ENCODE measurements at regions not wholly inside any gene's neighbourhood (a gene's known extent, or its start where the extent isn't known, plus 50 kb on each side); places are given as distances from the start of the nearest gene placed in this dataset.

DNA sequence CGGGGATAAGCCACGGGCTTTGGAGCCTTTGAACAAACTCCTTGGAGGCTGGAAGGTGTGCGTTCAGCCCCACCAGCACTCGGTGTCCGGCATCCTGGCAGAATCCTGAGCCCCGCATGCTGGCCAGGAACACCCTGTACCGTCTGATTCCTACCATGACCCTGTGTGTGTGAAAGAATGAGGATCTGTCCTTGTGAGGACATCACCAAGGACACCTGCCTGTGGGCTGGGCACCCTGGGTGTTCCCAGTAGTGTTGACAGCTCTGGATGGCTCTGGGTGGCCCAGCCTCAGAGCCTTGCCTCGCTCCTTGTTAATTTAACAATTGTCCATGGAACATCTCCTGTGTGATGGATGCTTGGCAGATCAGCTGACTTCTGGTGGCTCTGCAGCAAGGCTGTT, 234.3 kb downstream of the QKI start:
- TF ChIP-seq, protein P1, sequence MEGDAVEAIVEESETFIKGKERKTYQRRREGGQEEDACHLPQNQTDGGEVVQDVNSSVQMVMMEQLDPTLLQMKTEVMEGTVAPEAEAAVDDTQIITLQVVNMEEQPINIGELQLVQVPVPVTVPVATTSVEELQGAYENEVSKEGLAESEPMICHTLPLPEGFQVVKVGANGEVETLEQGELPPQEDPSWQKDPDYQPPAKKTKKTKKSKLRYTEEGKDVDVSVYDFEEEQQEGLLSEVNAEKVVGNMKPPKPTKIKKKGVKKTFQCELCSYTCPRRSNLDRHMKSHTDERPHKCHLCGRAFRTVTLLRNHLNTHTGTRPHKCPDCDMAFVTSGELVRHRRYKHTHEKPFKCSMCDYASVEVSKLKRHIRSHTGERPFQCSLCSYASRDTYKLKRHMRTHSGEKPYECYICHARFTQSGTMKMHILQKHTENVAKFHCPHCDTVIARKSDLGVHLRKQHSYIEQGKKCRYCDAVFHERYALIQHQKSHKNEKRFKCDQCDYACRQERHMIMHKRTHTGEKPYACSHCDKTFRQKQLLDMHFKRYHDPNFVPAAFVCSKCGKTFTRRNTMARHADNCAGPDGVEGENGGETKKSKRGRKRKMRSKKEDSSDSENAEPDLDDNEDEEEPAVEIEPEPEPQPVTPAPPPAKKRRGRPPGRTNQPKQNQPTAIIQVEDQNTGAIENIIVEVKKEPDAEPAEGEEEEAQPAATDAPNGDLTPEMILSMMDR (conservative IDR thresholded peaks at IDR 0.05; ENCODE audit: low read depth, low read length), result no peak
- TF ChIP-seq MXI1 (IDR thresholded peaks at IDR 0.05; ENCODE audit: borderline replicate concordance, low read depth, low read length) (no peak), MAZ (IDR thresholded peaks at IDR 0.05; ENCODE audit: borderline replicate concordance, low read depth, low read length) (no peak), CHD1 (IDR thresholded peaks at IDR 0.05; ENCODE audit: low read depth, low read length) (no peak), RFX5 (IDR thresholded peaks at IDR 0.05; ENCODE audit: low read depth, low read length) (no peak), POLR2A (IDR thresholded peaks at IDR 0.05; ENCODE audit: low read depth, low read length) (no peak), MAFK (IDR thresholded peaks at IDR 0.05; ENCODE audit: low read depth, low read length) (no peak)
- TF ChIP-seq, protein P2, sequence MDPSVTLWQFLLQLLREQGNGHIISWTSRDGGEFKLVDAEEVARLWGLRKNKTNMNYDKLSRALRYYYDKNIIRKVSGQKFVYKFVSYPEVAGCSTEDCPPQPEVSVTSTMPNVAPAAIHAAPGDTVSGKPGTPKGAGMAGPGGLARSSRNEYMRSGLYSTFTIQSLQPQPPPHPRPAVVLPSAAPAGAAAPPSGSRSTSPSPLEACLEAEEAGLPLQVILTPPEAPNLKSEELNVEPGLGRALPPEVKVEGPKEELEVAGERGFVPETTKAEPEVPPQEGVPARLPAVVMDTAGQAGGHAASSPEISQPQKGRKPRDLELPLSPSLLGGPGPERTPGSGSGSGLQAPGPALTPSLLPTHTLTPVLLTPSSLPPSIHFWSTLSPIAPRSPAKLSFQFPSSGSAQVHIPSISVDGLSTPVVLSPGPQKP (IDR thresholded peaks at IDR 0.05; ENCODE audit: borderline replicate concordance, low read depth, low read length), result no peak

Measured in IMR-90 (cell line).